GM18517 (cell line): ENCODE measurements at regions not wholly inside any gene's neighbourhood (a gene's known extent, or its start where the extent isn't known, plus 50 kb on each side); places are given as distances from the start of the nearest gene placed in this dataset.

Experiments used
- ATAC-seq: cut with Tn5 transposase; IDR thresholded peaks from one replicate; pipeline ENCODE4 v1.9.1; 2021; ENCODE audit warnings: mild to moderate bottlenecking, moderate library complexity; ENCODE audit not compliant: unreplicated experiment

DNA sequence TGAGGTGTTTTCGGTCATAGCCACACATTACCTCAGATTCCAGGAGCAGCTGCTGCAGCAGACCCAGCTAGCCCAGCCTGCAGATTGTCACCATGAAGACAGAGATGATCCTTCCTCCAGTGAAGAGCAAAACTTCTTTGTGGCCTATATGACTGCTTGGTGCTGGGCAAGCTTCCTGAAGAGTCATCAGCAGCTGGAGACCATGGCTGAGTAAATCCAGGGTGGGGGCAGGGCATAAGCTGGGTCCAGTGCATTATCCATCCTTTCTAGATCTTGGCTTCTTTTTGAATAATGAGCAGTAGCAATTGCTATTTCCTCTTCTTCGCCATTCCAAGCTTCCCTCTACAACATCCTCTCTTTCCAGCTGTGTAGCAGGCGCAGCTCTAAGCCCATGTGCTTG, 373.1 kb upstream of the DDHD1 start:
- no peak for ATAC-seq

DNA sequence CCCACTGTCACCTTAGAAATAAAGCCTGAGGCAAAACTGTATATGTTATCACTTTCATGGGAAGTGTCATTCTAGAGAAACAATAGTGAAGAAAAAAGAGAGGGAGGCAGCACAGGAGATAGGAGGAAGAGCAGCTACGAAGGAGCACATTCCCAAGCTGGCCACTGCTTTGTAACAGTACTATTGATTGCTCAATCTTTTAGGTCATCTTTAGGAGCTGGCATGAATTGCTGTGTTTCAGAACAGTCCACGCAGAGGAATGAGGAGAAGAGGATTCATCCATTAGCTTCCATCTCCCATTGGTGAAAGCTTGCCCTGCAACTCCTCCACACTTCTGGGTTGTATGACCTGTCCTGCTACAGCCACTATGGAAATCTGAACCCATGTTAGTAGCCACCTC, 372.5 kb upstream of the DDHD1 start:
- ATAC-seq, result no peak

DNA sequence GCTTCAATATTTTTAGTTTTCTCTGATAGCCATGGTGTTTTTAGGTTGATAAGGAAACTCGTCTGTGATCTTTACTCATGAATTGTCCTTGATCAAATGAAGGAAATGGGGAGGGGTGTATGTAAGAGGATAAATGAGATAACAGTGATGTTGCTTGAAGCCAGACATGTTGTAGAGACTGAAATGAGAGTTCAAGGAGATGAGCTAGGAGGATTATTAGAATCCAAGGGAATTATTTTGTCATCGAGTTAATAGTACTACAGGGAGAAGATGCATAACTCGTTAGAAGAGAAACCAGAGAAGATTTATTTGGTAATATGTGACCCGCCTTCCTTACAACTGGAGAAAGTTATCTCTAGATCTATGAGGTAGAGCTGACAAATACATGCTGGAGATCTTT, 371.3 kb upstream of the DDHD1 start:
- ATAC-seq, result no peak

DNA sequence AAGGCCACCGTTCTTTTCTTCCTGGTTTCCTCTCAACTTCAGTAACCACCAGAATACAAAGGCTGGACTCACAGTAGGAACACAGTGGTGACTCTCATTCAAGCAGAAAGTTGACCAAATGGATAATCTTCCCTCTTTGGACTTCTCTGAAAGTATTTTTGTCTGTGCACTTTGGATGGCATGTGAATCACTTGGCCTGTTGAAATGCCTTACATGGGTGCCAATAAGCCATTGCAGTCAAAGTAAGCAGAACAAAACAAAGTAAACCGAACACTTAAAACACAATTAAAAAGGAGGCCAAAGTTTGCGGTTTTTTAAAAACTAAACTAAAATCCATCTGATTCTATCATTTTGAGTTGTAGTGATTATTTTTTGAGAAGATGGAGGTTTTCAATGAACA, 370.1 kb upstream of the DDHD1 start:
- ATAC-seq, result no peak

DNA sequence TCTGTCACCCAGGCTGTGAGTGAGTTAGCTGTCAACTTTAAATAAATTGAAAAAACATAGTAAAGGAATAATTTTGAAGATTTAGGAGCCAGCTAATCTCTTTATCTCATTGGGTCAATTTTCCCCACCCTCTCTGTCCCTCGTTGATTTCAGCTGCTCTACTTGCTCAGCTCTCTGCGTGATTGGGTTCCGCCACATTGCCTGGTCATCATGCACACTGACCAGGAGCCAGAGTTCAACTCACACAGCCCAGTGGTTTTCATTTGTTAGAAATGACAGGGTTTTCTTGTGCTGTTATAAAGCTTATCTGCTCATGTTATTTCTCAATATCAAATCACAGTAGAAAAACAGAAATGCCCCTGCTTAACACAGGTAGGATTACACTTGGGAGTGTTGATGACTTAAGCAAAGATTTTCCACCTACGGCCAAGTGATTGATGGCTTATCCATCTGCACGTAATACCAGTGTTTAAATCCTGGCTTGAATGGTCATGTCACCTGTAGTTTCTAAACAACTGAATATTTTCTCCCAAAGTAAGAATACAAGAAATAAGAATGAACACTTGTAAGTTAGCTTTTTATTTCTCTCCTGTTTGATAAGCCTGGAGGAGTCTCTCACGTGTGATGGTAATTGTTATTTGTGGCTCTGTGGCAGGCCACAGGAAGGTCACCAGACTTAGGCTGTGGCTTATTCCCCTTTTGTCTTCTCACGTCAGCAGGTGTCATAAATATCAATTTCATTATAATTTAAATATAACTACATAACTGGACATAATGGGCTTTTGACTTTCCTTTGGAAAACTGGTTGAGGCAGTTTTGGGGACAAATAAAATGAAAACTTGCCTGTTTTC, 367.2 kb upstream of the DDHD1 start:
- no peak for ATAC-seq

DNA sequence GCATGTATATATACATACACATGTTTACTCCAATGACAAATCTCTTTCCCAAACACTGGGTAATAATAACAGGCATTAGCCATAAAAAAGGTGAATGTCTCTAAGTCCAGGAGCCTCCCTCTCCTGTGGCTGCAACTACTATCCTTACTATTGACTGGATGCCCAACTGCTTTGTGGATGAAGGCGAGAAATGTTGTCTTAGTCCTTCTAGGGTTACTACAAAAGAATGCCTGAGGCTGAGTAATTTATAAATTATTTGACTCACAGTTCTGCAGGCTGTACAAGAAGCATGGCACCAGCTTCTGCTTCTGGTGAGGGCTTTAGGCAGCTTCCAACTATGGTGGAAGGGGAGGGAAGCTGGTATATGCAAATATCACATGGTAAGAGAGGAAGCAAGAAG, 366.0 kb upstream of the DDHD1 start:
- ATAC-seq, result no peak

DNA sequence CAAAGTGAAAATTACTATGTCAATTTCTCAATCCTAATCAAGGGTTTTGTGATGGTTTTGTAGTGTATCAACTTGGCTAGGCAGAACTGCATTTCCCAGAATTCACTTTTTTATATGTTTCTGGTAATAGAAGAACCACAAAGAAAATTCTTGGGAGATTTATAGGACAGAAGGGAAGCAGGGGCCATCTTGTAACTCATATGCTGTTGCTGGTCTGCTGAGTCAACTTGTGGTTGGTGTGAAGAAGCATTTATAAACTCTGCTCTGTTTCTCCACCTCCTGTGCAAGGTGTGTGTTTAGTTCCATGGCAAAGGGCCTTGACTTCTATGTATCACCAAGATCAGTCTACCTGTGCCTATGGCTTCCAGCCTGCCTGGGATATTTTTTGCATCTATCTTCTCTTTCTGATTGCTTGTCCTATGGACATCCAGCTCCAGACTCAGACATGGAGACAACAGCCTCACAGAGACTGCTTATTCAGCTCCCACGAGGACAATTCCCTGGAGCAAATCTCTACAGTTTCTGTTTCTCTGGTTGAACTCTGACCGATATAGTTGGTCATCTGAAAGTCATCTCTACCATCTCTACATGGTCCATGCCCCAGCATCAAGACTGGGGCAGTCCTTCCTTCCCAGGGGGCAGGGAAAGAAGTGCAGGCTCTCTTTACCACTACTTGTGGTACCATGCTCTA, 364.3 kb upstream of the DDHD1 start:
- no peak for ATAC-seq

DNA sequence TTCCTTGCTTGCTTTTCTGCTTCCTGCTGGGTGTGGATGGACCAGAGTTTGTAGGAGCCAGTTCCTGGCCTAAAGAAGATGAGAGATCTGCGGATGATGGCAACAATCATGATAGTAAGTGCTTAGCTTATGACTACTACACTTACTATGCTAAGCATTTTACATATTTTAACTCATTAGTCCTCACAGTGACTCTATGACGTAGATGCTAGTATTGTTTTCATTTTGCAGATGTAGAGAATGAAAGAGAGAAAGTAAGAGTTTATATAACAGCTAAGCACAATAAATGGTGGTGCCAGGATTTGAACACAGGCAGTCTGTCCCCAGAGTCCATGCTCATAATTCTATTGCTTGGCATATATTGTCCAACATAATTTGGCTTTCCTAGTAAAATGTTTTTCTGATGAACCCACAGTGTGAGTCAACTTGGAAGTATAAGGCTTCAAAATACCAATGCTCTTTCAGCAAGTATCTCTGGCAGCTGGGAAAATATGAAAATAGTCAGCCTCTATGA, 363.2 kb upstream of the DDHD1 start:
- no peak for ATAC-seq

DNA sequence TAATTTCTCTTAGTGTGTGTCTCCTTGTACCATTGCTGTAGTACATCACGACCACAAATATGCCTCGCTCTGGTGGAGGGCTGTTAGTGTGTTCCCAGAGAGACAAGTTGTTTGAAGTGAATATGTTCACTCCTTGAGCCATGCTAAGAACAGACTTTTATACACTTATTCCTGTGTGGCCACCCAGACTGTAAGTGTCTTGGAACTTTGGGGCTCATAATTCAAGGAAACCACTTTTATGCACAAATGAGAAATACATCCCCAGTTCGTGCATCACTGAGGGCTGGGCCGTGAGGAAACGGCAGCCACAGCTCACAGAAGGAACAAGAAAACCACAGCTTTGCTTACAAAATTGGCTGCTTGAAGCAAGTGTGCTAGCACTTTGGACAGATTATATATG, 362.2 kb upstream of the DDHD1 start:
- no peak for ATAC-seq

DNA sequence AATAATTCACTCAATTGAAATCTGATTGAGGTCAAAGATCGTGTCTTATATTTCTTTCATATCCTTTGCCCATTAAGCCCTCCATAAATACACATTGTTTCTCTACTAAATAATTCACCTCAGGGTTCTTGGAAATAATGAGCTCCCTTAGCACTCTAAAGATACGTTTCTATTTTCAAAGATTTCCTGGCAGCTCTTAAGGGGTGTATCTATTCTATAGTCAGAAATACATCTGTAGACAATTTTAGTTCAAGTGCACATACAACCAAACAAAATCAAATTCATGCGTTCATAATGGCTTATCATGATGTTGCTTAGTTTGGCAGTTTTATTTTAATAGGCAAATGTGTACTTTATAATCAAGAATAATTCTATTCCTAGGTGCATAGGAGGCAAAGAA, 361.1 kb upstream of the DDHD1 start:
- no peak for ATAC-seq

DNA sequence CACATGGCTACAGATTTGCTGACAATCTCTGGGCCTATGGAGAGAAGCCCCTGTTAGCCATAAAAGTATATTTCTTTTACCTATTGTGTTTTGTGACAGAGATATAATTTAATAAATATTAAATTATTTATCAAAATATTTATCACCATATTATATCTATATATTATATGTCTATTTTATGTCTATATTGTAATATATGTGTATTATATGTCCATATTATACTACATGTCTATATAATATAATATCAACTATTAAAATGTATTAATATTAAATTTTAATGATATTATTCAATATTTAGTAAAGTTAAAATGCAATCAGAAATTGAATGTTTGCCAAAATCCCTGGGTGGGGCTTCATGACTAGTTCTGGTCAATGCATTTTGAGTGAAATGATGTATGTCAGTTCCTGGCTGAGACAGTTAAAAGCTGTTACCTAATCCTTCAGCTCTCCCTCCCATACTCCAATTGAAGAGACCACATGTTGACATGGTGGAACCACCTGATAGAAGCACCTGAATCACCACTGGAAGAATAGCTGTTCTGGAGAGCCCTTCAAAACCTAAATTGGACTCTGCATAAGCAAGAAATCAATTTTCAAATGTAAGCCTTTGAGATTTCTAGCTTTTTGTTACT, 357.3 kb upstream of the DDHD1 start:
- ATAC-seq, result no peak

DNA sequence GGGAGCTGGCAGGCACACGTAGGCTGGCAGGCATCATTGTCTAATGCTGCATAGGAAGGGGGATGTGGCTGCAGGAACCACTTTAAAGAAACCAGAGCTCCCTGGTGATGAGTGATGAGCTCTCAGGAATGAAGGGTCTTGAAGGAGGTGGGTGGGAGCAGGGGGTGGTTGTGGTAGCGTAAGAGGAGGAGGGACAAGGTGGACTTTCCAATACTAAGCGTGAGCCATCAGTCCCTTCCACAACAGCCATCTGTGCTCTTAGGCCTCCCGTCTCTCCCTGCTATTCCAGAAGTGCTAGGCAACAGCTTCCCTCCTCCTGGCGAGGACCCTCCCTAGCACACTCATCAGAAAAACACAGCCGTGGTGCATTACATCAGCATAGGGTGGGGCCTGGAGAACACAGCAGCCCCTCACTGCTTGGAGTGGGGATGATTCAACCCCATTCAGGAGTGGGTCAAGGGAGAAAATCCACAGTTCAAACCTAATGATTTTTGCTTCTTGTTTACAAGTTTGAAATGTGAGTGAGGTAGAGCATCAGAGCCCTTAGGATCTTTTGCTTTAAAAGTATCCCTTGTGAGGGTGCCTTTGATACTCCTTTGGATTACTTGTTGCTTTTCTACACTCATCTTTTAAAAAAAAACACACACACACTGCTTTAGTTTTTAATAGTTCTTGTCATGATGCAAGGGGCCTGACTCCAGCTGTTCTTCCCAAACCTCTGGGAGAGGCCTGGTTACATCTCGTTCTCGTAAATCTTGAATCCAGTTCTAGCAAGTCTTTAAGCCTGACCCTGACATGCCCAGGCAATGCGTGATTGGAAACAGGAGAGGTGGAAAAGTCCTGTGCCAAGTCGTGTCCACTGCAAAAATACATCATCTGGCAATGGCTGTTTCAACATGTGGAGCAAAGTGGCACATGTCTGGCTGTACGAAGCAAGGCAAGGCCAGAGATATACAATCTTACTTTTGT, 356.4 kb upstream of the DDHD1 start:
- no peak for ATAC-seq

DNA sequence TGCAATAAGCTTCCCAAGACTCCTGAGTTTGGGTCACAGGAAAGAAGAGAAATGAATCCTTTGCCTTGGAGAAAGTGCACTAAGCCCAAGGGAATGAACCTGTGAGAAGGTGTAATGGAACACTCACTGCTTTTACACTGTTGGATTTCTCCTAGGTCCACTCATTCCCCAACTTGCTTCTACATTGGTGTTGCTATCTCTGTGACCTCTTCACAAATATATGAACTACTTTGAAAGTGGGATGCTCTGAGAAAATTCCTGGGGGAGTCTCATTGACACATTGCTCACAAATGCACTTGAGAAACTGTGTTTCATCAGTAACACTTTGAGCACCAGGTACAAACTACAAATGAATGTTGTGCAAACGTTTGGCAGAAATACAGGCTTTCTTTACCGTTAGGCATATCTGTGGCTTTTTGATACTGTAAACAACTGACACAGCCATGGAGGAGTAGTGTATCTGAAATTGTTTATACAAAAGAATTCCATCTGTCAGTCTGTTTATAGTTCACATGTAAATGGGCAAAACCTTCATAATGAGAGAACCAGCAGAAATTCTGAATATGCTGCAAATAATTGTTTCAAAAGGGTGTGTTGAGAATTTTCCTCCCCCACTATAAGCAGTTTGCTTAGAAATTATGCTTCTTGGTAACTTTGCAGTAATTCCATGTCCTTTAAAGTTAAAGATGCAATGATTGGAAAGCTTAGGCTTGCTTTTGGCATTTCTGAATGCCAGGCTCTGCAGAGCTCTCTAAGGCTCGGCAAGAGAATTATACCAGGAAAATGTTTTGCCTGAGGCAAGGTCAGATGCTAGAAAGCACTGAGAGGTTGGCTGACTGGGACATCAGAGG, 348.5 kb upstream of the DDHD1 start:
- no peak for ATAC-seq

DNA sequence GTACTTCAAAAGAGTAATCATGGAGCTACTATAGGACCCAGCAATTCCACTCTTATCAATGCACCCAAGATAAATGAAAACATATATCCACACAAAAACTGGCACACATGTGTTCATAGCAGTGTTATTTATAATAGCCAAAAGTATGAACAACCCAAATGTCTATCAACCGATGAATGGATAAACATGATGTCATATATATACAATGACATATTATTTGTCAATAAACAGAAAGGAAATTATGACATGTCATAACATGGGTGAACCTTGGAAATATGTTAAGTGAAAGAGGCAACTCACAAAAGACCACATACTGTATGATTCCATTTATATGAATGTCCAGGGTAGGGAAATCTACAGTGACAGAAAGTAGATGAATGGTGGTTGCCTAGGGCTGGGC, 347.1 kb upstream of the DDHD1 start:
- ATAC-seq, result no peak

DNA sequence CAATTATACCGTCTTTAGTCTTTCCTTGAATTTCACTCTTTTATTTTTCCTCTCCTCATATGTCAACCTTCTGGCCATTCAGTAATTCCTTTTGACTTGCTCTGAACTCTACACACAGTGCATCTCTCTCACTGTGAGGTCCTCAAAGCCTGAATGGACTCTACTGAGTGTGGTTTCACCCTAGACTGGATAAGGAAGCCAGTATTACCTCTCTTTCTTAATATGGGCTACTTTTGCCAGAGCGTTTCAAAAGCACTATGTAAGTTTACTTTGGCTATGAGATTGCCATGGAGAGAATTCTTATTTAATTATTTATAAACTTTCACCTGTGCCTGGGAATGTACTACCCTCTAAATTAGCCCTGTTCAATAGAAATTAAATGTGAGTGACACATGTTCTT, 343.5 kb upstream of the DDHD1 start:
- no peak for ATAC-seq

DNA sequence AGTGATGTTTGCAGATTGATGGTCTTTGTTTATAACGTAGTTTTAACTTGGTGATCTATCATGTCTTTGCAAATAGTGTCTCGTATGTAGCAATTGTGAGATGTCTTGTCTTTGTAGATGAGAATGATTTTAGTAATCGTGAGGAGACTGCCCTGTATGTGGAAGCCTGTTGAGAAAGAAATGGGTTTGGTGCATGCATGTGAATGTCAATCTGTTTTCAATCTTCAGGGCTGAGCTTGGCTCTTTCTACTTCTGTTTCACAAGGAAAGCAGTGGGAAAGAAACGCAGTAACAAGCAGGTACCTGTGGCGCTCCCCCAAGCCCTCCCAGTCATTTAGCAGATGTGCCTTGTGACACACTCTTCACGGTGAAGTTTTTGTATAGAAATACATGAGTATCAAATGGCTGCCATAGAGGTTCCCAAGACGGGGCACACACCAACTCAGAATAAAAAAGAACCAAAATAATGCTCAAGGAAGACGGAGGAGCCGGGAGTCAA, 342.8 kb upstream of the DDHD1 start:
- no peak for ATAC-seq

DNA sequence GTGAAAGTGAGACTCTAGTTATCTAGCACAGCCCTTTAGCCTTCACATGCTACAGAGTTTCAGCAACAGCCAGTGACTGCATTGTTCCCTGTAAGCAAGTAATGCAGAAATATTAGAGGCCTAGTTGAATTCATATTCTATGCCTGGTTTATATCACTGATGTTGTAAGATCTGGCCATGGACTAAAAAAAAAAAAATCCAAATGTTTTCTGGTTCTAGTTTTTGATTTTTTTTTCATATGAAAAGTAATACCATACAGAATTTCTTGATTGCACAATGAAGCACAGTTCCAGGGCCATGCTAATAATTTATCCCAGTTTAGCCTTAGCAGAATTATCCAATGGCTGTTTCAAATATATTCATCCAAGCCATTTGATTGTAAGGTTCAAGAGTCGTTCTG, 341.5 kb upstream of the DDHD1 start:
- no peak for ATAC-seq

DNA sequence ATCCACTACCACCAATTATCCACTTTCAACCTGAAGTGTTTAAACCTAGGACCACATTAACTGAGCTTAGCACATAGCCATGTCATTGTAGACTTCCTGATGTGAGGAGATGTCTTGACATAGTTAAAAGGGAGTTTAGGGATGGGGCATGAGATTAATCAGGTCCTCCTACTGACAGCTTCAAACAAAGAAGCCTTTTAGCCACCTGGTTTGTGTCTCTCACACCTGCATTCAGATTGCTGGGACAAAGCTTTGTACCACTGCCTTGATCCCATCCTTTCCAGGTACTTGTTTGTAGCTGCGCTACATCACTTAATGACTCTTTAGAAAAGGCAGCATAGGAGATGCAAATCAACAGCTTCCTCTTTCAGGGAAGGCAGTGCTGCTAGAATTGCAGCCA, 340.7 kb upstream of the DDHD1 start:
- no peak for ATAC-seq

DNA sequence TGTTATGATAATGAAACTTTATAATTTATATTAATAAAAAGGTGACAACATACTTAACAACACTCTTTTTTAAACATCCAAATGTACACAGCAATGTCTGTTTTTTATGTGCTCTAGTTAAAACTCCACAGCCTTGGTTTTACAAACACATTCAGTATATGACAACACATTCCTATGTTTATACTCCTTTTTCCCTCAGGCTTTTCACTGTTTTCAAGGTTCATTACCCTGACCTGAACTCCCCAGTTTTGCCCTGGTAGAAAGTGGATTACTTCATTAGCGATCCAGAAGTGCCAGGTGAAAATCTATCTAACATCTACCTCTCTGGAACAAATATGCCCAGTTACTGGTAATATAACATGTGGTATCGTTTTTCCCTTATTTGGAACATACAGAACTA, 340.2 kb upstream of the DDHD1 start:
- ATAC-seq, result no peak

DNA sequence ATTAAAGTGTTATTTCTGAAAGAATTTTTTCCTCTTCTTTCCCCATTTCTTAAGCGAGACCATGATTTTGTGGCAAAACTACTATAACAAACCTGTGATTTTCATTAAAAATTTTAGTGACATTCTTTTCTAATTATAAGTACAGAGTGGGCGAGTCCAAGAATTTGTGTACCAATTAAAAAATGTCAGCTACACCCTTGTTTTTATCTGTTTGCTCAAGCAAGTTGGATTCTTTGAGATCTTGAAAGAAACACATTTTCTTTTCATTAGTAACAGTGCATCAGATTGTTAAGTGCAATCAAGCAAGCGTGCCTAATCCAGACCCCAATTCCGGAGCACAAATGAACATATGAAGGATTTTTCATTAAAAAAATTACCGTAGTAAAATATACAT, 338.8 kb upstream of the DDHD1 start:
- ATAC-seq, result no peak
